ENCODE measurements at regions not wholly inside any gene's neighbourhood (a gene's known extent, or its start where the extent isn't known, plus 50 kb on each side); places are given as distances from the start of the nearest gene placed in this dataset.

- no peak for TF ChIP-seq CEBPZ (IDR thresholded peaks at IDR 0.05; ENCODE audit: low read depth, low read length)
- no peak for TF ChIP-seq USF2 (IDR thresholded peaks at IDR 0.05; ENCODE audit: borderline replicate concordance, low read depth, low read length)
- no peak for TF ChIP-seq BRCA1 (IDR thresholded peaks at IDR 0.05; ENCODE audit: low read depth, low read length)
- no peak for TF ChIP-seq ZNF384 (IDR thresholded peaks at IDR 0.05; ENCODE audit: borderline replicate concordance, low read depth, low read length)
- TF ChIP-seq RBBP5 (conservative IDR thresholded peaks at IDR 0.05), result no peak
- TF ChIP-seq ZNF687 (IDR thresholded peaks at IDR 0.05), result no peak
- TF ChIP-seq FOXM1 (IDR thresholded peaks at IDR 0.05; ENCODE audit: low read depth, low read length), result no peak
Measured at GRCh38 chr4:44817930-44818329, 91.6 kb upstream of the GNPDA2 start (continued).

Data from GM12878 (cell line).